ENCODE measurements at regions not wholly inside any gene's neighbourhood (a gene's known extent, or its start where the extent isn't known, plus 50 kb on each side); places are given as distances from the start of the nearest gene placed in this dataset.

GRCh38 chr14:80005561-80005960, 205.7 kb downstream of the DIO2 start:
- intact Hi-C loops (cut with DNase I; ENCODE audit: low total_unique reads): no loop called here
- 0 to 38% methylated on average over 1 of the region's 1 CpG for WGBS, 2 donors
- TF ChIP-seq POLR2A (IDR thresholded peaks at IDR 0.05) (no peak), CTCF (IDR thresholded peaks at IDR 0.05) (no peak)
- no peak for DNase-seq
- no peaks in the 10 kb centered on the region for H3K27me3 ChIP-seq
- no peaks in the 10 kb centered on the region for H3K4me1 ChIP-seq
- H3K27ac ChIP-seq: no peak overlapping the region
- H3K36me3 ChIP-seq (ENCODE audit: low read depth, missing control alignments): no peaks in the 10 kb centered on the region
- H3K9me3 ChIP-seq: no peaks in the 10 kb centered on the region
- no peak overlapping the region for H3K4me3 ChIP-seq

GRCh38 chr14:80004871-80005270, 206.4 kb downstream of the DIO2 start:
- no peaks in the 10 kb centered on the region for H3K36me3 ChIP-seq (ENCODE audit: low read depth, missing control alignments)
- no peak for TF ChIP-seq POLR2A (IDR thresholded peaks at IDR 0.05)
- no peak for TF ChIP-seq CTCF (IDR thresholded peaks at IDR 0.05)
- no peak for DNase-seq
- H3K27me3 ChIP-seq: no peaks in the 10 kb centered on the region
- WGBS, 2 donors: 86 to 91% methylated on average over 3 of the region's 3 CpGs
- intact Hi-C loops (cut with DNase I; ENCODE audit: low total_unique reads): no loop called here
- no peaks in the 10 kb centered on the region for H3K9me3 ChIP-seq
- H3K27ac ChIP-seq: no peak overlapping the region
- no peaks in the 10 kb centered on the region for H3K4me1 ChIP-seq
- no peak overlapping the region for H3K4me3 ChIP-seq

GRCh38 chr14:80003138-80003537, 208.2 kb downstream of the DIO2 start:
- Histone ChIP-seq H3K4me3 (no peak overlapping the region), H3K27ac (no peak overlapping the region), H3K4me1 (no peaks in the 10 kb centered on the region), H3K36me3 (ENCODE audit: low read depth, missing control alignments) (no peaks in the 10 kb centered on the region), H3K9me3 (no peaks in the 10 kb centered on the region), H3K27me3 (no peaks in the 10 kb centered on the region)
- TF ChIP-seq CTCF (IDR thresholded peaks at IDR 0.05): no peak
- TF ChIP-seq POLR2A (IDR thresholded peaks at IDR 0.05): no peak
- DNase-seq: no peak
- intact Hi-C loops (cut with DNase I; ENCODE audit: low total_unique reads): no loop called here
- 93 to 95% methylated on average over 4 of the region's 4 CpGs for WGBS, 2 donors

GRCh38 chr14:79997509-79998208, 213.6 kb downstream of the DIO2 start:
- DNase-seq: no peak
- intact Hi-C loops (cut with DNase I; ENCODE audit: low total_unique reads): no loop called here

More at GRCh38 chr14:79997509-79998208, 213.6 kb downstream of the DIO2 start:
- Histone ChIP-seq H3K36me3 (ENCODE audit: low read depth, missing control alignments) (no peaks in the 10 kb centered on the region), H3K4me1 (no peaks in the 10 kb centered on the region), H3K4me3 (no peak overlapping the region), H3K27ac (no peak overlapping the region), H3K9me3 (no peaks in the 10 kb centered on the region), H3K27me3 (no peaks in the 10 kb centered on the region)
- 82 to 86% methylated on average over 4 of the region's 4 CpGs for WGBS, 2 donors
- TF ChIP-seq POLR2A (IDR thresholded peaks at IDR 0.05) (no peak), CTCF (IDR thresholded peaks at IDR 0.05) (no peak)

Measured in testis (tissue), 2 donors.